BLaER1 (cell line): ENCODE measurements at regions not wholly inside any gene's neighbourhood (a gene's known extent, or its start where the extent isn't known, plus 50 kb on each side); places are given as distances from the start of the nearest gene placed in this dataset.
"Not testable (repeated sequence)": the region's sequence is repeated elsewhere in the genome, so short reads cannot be mapped to it uniquely, and the experiment has no call there.

ENCODE experiments used
- H3K27ac ChIP-seq: shearing (Covaris generic); formaldehyde crosslinking; 2 replicates; pipeline ENCODE4 v1.8.1; 2022
- H3K27me3 ChIP-seq: shearing (Covaris generic); formaldehyde crosslinking; 2 replicates; pipeline ENCODE4 v1.8.1; 2022
- H3K36me3 ChIP-seq: shearing (Covaris generic); formaldehyde crosslinking; 2 replicates; pipeline ENCODE4 v1.8.1; 2022
- H3K4me1 ChIP-seq: shearing (Covaris generic); formaldehyde crosslinking; 2 replicates; pipeline ENCODE4 v1.8.1; 2022
- H3K4me2 ChIP-seq: shearing (Covaris generic); formaldehyde crosslinking; 2 replicates; pipeline ENCODE4 v1.8.1; 2022
- H3K4me3 ChIP-seq: shearing (Covaris generic); formaldehyde crosslinking; 2 replicates; pipeline ENCODE4 v1.8.1; 2022
- H3K9ac ChIP-seq: shearing (Covaris generic); formaldehyde crosslinking; 2 replicates; pipeline ENCODE4 v1.8.1; 2022
- H3K9me3 ChIP-seq: shearing (Covaris generic); formaldehyde crosslinking; 2 replicates; pipeline ENCODE4 v1.8.1; 2022
- H4K20me1 ChIP-seq: shearing (Covaris generic); formaldehyde crosslinking; 2 replicates; pipeline ENCODE4 v1.8.1; 2022
- Cebpa-rat ChIP-seq: shearing (Covaris generic); IDR thresholded peaks from 2 replicates; pipeline ENCODE4 v1.8.1; 2022

- H3K4me3 ChIP-seq: no peak overlapping the region
- no peaks in the 10 kb centered on the region for H3K27me3 ChIP-seq
- no peak overlapping the region for H3K4me2 ChIP-seq
- H3K9me3 ChIP-seq: no peaks in the 10 kb centered on the region
- no peaks in the 10 kb centered on the region for H4K20me1 ChIP-seq
- no peak overlapping the region for H3K27ac ChIP-seq
- H3K36me3 ChIP-seq: no peaks in the 10 kb centered on the region
- H3K9ac ChIP-seq: no peak overlapping the region
- TF ChIP-seq Cebpa-rat: no peak
- H3K4me1 ChIP-seq: no peaks in the 10 kb centered on the region
These were observed 260.8 kb downstream of the TTC8 start for GRCh38 chr14:89085231-89085731.

- no peak overlapping the region for H3K9ac ChIP-seq
- no peaks in the 10 kb centered on the region for H3K4me1 ChIP-seq
- H3K9me3 ChIP-seq: no peaks in the 10 kb centered on the region
- H4K20me1 ChIP-seq: no peaks in the 10 kb centered on the region
- H3K4me2 ChIP-seq: no peak overlapping the region
- H3K36me3 ChIP-seq: no peaks in the 10 kb centered on the region
- H3K27ac ChIP-seq: no peak overlapping the region
- no peak overlapping the region for H3K4me3 ChIP-seq
- no peaks in the 10 kb centered on the region for H3K27me3 ChIP-seq
- no peak for TF ChIP-seq Cebpa-rat
These were observed 261.4 kb downstream of the TTC8 start for GRCh38 chr14:89085737-89086382.

- no peak overlapping the region for H3K27ac ChIP-seq
- H3K9me3 ChIP-seq: 0 out of 2 replicates have a peak, but pooled peaks cover 4% of the 10 kb centered on the region
- H3K27me3 ChIP-seq: no peaks in the 10 kb centered on the region
- H3K4me3 ChIP-seq: no peak overlapping the region
- H3K9ac ChIP-seq: no peak overlapping the region
- H3K4me1 ChIP-seq: no peaks in the 10 kb centered on the region
- no peaks in the 10 kb centered on the region for H3K36me3 ChIP-seq
- H3K4me2 ChIP-seq: no peak overlapping the region
- H4K20me1 ChIP-seq: no peaks in the 10 kb centered on the region
- no peak for TF ChIP-seq Cebpa-rat
These were observed 264.1 kb downstream of the TTC8 start for GRCh38 chr14:89088530-89088929.

- Histone ChIP-seq H3K36me3 (no peaks in the 10 kb centered on the region), H3K4me1 (no peaks in the 10 kb centered on the region), H3K27me3 (no peaks in the 10 kb centered on the region), H4K20me1 (no peaks in the 10 kb centered on the region), H3K4me3 (no peak overlapping the region), H3K9me3 (0 out of 2 replicates have a peak, but pooled peaks cover 4% of the 10 kb centered on the region), H3K27ac (no peak overlapping the region), H3K9ac (no peak overlapping the region), H3K4me2 (no peak overlapping the region)
- TF ChIP-seq Cebpa-rat: no peak
These were observed 264.9 kb downstream of the TTC8 start for GRCh38 chr14:89089330-89089729.

GRCh38 chr14:89091781-89092180 lies 267.3 kb downstream of the TTC8 start:
- H3K36me3 ChIP-seq: no peaks in the 10 kb centered on the region
- H3K9me3 ChIP-seq: 0 out of 2 replicates have a peak, but pooled peaks cover 4% of the 10 kb centered on the region
- no peak overlapping the region for H3K9ac ChIP-seq
- H3K4me1 ChIP-seq: no peaks in the 10 kb centered on the region
- no peak overlapping the region for H3K4me3 ChIP-seq
- TF ChIP-seq Cebpa-rat: no peak
- H3K4me2 ChIP-seq: no peak overlapping the region
- H3K27me3 ChIP-seq: no peaks in the 10 kb centered on the region
- H4K20me1 ChIP-seq: no peaks in the 10 kb centered on the region
- H3K27ac ChIP-seq: no peak overlapping the region

GRCh38 chr14:89093083-89093730 lies 268.8 kb downstream of the TTC8 start:
- Histone ChIP-seq H3K36me3 (no peaks in the 10 kb centered on the region), H3K9me3 (0 out of 2 replicates have a peak, but pooled peaks cover 4% of the 10 kb centered on the region), H3K4me3 (no peak overlapping the region), H3K9ac (no peak overlapping the region), H3K4me1 (no peaks in the 10 kb centered on the region), H3K27me3 (no peaks in the 10 kb centered on the region), H4K20me1 (no peaks in the 10 kb centered on the region), H3K27ac (no peak overlapping the region), H3K4me2 (no peak overlapping the region)
- no peak for TF ChIP-seq Cebpa-rat

GRCh38 chr14:89095036-89095435 lies 270.6 kb downstream of the TTC8 start:
- H3K9me3 ChIP-seq: 0 out of 2 replicates have a peak, but pooled peaks cover 4% of the 10 kb centered on the region
- H3K4me3 ChIP-seq: no peak overlapping the region
- no peak overlapping the region for H3K4me2 ChIP-seq
- no peak overlapping the region for H3K27ac ChIP-seq
- H3K36me3 ChIP-seq: no peaks in the 10 kb centered on the region
- H3K4me1 ChIP-seq: no peaks in the 10 kb centered on the region
- no peak overlapping the region for H3K9ac ChIP-seq
- H3K27me3 ChIP-seq: no peaks in the 10 kb centered on the region
- no peak for TF ChIP-seq Cebpa-rat
- no peaks in the 10 kb centered on the region for H4K20me1 ChIP-seq

- no peaks in the 10 kb centered on the region for H4K20me1 ChIP-seq
- no peak for TF ChIP-seq Cebpa-rat
- H3K9ac ChIP-seq: no peak overlapping the region
- no peak overlapping the region for H3K4me2 ChIP-seq
- H3K36me3 ChIP-seq: no peaks in the 10 kb centered on the region
- H3K27ac ChIP-seq: no peak overlapping the region
- H3K27me3 ChIP-seq: no peaks in the 10 kb centered on the region
- no peaks in the 10 kb centered on the region for H3K4me1 ChIP-seq
- H3K9me3 ChIP-seq: 0 out of 2 replicates have a peak, but pooled peaks cover 4% of the 10 kb centered on the region
- no peak overlapping the region for H3K4me3 ChIP-seq
These were observed 272.5 kb downstream of the TTC8 start for GRCh38 chr14:89096946-89097345.

- no peaks in the 10 kb centered on the region for H3K27me3 ChIP-seq
- TF ChIP-seq Cebpa-rat: no peak
- H3K4me2 ChIP-seq: no peak overlapping the region
- no peaks in the 10 kb centered on the region for H3K4me1 ChIP-seq
- no peak overlapping the region for H3K4me3 ChIP-seq
- H3K9ac ChIP-seq: no peak overlapping the region
- no peaks in the 10 kb centered on the region for H4K20me1 ChIP-seq
- H3K9me3 ChIP-seq: no peaks in the 10 kb centered on the region
- H3K27ac ChIP-seq: no peak overlapping the region
- H3K36me3 ChIP-seq: no peaks in the 10 kb centered on the region
These were observed 273.8 kb downstream of the TTC8 start for GRCh38 chr14:89098254-89098653.

GRCh38 chr14:89104171-89104817 lies 279.8 kb downstream of the TTC8 start:
- Histone ChIP-seq H3K4me1 (peaks cover 15% of the 10 kb centered on the region), H3K9me3 (0 out of 2 replicates have a peak, but pooled peaks cover 14% of the 10 kb centered on the region)
- H3K27me3 ChIP-seq, H3K27ac ChIP-seq, H3K9ac ChIP-seq, H3K4me2 ChIP-seq, H4K20me1 ChIP-seq, H3K36me3 ChIP-seq, H3K4me3 ChIP-seq: not testable (repeated sequence)

GRCh38 chr14:89104861-89105260 lies 280.4 kb downstream of the TTC8 start:
- not testable (repeated sequence) for H3K36me3 ChIP-seq, H3K27me3 ChIP-seq, H3K27ac ChIP-seq, H3K9ac ChIP-seq, H3K4me3 ChIP-seq, H3K4me2 ChIP-seq, H4K20me1 ChIP-seq
- H3K4me1 ChIP-seq: peaks cover 15% of the 10 kb centered on the region
- 0 out of 2 replicates have a peak, but pooled peaks cover 14% of the 10 kb centered on the region for H3K9me3 ChIP-seq
